Uterus (tissue), 3 donors: ENCODE measurements at regions not wholly inside any gene's neighbourhood (a gene's known extent, or its start where the extent isn't known, plus 50 kb on each side); places are given as distances from the start of the nearest gene placed in this dataset.

Experiments
- DNase-seq, 2 donors: peaks; one replicate each; pipeline ENCODE4 v3.0.0-alpha.2; 2019 to 2020
- H3K27ac ChIP-seq, 2 donors: fragments of 200-600 bp; sonication (generic); 1 replicate in 1 of 2; 2 replicates in 1 of 2; pipeline ENCODE4 v1.5.1; 2016 to 2018
- H3K27me3 ChIP-seq, 2 donors: fragments of 200-600 bp; sonication (generic); one replicate each; pipeline ENCODE4 v1.5.1; 2018 to 2019; ENCODE audit warnings: control low read depth in 1 of 2
- H3K36me3 ChIP-seq, 2 donors: fragments of 200-600 bp; sonication (generic); one replicate each; pipeline ENCODE4 v1.5.1; 2019; ENCODE audit warnings: control low read depth in 1 of 2
- H3K4me1 ChIP-seq, 2 donors: fragments of 200-600 bp; sonication (generic); one replicate each; pipeline ENCODE4 v1.5.1; 2018 to 2019; ENCODE audit warnings: control low read depth in 1 of 2
- H3K4me3 ChIP-seq, 2 donors: fragments of 200-600 bp; sonication (generic); 1 replicate in 1 of 2; 2 replicates in 1 of 2; pipeline ENCODE4 v1.5.1; 2018 to 2019; ENCODE audit warnings: mild to moderate bottlenecking in 1 of 2
- H3K9me3 ChIP-seq, 2 donors: fragments of 200-600 bp; sonication (generic); one replicate each; pipeline ENCODE4 v1.5.1; 2019; ENCODE audit warnings: control low read depth in 1 of 2
- POLR2A ChIP-seq, 2 donors: fragments of 450-650 bp; IDR thresholded peaks; one replicate each; pipeline ENCODE4 v1.6.1; 2016; ENCODE audit warnings: antibody characterized with exemption in 2 of 2, mild to moderate bottlenecking in 1 of 2, moderate library complexity in 1 of 2
- intact Hi-C: fragments of 100-400 bp; cut with DNase I; formaldehyde crosslinking; loops from one replicate; pipeline ENCODE4 v1.15.1; 2023; ENCODE audit warnings: low total_unique reads
- TF ChIP-seq, protein P1 (sequence below), 4 experiments: fragments of 200-600 bp in 2 of 4; fragments of 450-650 bp in 2 of 4; sonication (generic) in 2 of 4; IDR thresholded peaks; one replicate each; pipeline ENCODE4 v1.5.1; 2016 to 2019; ENCODE audit warnings: antibody characterized with exemption in 4 of 4, mild to moderate bottlenecking in 2 of 4, moderate library complexity in 1 of 4
- donor health status: DM: yes; HTN: yes; CAD: no.

GRCh38 chr7:155969192-155969929 lies 157.1 kb upstream of the SHH start:
- Histone ChIP-seq H3K27me3 (no peaks in the 10 kb centered on the region), H3K36me3 (no peaks in the 10 kb centered on the region), H3K27ac (no peak overlapping the region), H3K9me3 (no peaks in the 10 kb centered on the region), H3K4me3 (no peak overlapping the region), H3K4me1 (no peaks in the 10 kb centered on the region)
- no peak for DNase-seq
- TF ChIP-seq, protein P1, sequence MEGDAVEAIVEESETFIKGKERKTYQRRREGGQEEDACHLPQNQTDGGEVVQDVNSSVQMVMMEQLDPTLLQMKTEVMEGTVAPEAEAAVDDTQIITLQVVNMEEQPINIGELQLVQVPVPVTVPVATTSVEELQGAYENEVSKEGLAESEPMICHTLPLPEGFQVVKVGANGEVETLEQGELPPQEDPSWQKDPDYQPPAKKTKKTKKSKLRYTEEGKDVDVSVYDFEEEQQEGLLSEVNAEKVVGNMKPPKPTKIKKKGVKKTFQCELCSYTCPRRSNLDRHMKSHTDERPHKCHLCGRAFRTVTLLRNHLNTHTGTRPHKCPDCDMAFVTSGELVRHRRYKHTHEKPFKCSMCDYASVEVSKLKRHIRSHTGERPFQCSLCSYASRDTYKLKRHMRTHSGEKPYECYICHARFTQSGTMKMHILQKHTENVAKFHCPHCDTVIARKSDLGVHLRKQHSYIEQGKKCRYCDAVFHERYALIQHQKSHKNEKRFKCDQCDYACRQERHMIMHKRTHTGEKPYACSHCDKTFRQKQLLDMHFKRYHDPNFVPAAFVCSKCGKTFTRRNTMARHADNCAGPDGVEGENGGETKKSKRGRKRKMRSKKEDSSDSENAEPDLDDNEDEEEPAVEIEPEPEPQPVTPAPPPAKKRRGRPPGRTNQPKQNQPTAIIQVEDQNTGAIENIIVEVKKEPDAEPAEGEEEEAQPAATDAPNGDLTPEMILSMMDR (IDR thresholded peaks at IDR 0.05), result no peak
- TF ChIP-seq POLR2A (IDR thresholded peaks at IDR 0.05), result no peak
- intact Hi-C loops, result loop anchor here (5.0 kb wide), 1 partner anchor 148 kb away; no protein-coding TSS in a partner anchor

DNA sequence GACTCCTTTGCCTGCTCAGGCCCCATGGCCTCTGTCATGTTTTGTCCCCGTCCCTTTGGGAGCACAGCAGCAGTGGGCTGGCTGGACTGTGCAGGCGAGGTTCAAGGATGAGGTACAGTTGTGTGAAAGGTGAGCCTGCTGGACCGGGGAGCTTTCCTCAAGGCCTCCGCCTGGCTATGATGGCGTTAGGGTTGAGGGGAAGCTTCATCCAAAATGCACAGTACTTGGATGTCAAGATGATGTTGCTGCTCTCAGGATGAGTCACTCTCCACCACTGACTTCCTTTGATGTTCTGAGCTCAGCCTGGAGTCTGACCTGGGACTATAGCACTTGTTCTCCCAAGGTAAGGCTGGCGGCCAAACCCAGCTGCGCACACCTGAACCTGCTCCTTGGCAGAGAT lies 152.7 kb upstream of the SHH start:
- no peak for DNase-seq
- H3K4me3 ChIP-seq, result no peak overlapping the region
- TF ChIP-seq POLR2A (IDR thresholded peaks at IDR 0.05), result no peak
- TF ChIP-seq, protein P1 (IDR thresholded peaks at IDR 0.05), result no peak

DNA sequence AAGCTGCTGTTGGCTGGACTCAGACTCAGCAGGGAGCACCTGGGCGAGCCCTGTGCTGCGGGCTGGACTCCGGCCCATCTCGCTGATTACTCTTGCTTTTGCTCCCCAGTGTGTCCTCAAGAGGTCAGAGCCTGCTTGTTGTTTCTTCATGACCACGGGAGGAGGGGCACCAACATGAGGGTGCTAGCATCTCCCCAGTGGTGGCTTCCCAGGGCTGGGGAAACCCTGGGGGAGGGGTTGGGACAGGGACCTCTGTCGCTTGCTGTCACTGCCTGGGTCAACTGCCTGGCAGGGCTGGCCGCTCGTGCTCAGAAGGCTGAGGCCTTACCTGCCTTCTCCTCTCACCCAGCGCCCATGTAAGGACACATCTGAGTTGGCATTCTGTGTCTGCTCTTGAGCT lies 152.3 kb upstream of the SHH start:
- Histone ChIP-seq H3K4me1 (no peaks in the 10 kb centered on the region), H3K36me3 (no peaks in the 10 kb centered on the region), H3K4me3 (no peak overlapping the region), H3K27ac (no peak overlapping the region), H3K9me3 (no peaks in the 10 kb centered on the region), H3K27me3 (no peaks in the 10 kb centered on the region)
- DNase-seq, result no peak
- intact Hi-C loops, result no loop called here
- TF ChIP-seq POLR2A (IDR thresholded peaks at IDR 0.05), result no peak
- TF ChIP-seq, protein P1 (IDR thresholded peaks at IDR 0.05), result no peak

More for the DNA sequence above, 152.7 kb upstream of the SHH start:
- Histone ChIP-seq H3K27ac (no peak overlapping the region), H3K27me3 (no peaks in the 10 kb centered on the region), H3K4me1 (no peaks in the 10 kb centered on the region), H3K9me3 (no peaks in the 10 kb centered on the region), H3K36me3 (no peaks in the 10 kb centered on the region)
- intact Hi-C loops, result loop anchor here (5.0 kb wide), 1 partner anchor 152 kb away; no protein-coding TSS in a partner anchor

GRCh38 chr7:155963771-155964195 lies 151.5 kb upstream of the SHH start:
- Histone ChIP-seq H3K4me1 (no peaks in the 10 kb centered on the region), H3K27ac (no peak overlapping the region), H3K4me3 (no peak overlapping the region), H3K9me3 (no peaks in the 10 kb centered on the region), H3K27me3 (no peaks in the 10 kb centered on the region), H3K36me3 (no peaks in the 10 kb centered on the region)
- DNase-seq, result no peak
- intact Hi-C loops, result no loop called here
- TF ChIP-seq, protein P1 (IDR thresholded peaks at IDR 0.05), result no peak
- TF ChIP-seq POLR2A (IDR thresholded peaks at IDR 0.05), result no peak

DNA sequence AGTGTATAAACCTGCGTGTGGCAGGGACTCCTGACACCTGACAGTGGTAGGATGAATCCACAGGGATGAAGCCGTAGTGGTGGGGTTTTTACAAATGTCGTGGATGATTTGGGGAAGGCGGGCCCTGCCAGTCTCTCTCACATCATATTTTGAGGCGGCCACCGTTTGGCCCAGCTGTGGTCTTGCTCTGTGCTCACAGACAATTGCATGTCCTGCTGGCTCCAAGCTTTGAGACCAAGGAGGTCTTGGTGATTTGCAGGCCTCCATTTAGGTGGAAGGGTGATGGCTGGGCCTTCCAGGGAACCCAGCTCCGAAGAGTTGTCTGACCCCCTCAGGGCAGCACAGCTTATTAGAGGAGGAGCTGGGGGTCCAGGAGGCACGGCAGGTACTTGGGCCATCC lies 151.1 kb upstream of the SHH start:
- Histone ChIP-seq H3K27me3 (no peaks in the 10 kb centered on the region), H3K36me3 (no peaks in the 10 kb centered on the region), H3K27ac (no peak overlapping the region), H3K4me1 (no peaks in the 10 kb centered on the region), H3K4me3 (no peak overlapping the region), H3K9me3 (no peaks in the 10 kb centered on the region)
- TF ChIP-seq POLR2A (IDR thresholded peaks at IDR 0.05), result no peak
- TF ChIP-seq, protein P1 (IDR thresholded peaks at IDR 0.05), result no peak
- intact Hi-C loops, result no loop called here
- no peak for DNase-seq
